A549 (cell line): ENCODE measurements at regions not wholly inside any gene's neighbourhood (a gene's known extent, or its start where the extent isn't known, plus 50 kb on each side); places are given as distances from the start of the nearest gene placed in this dataset.

ENCODE experiments used
- ATAC-seq, 2 experiments: fragments of 200-7000 bp in 1 of 2; fragments of >200 bp in 1 of 2; cut with Nextera tagmentation in 1 of 2; cut with Tn5 transposase in 1 of 2; 3 replicates each; pipeline versions ENCODE4 v1.8.0 to v1.9.1; 2018 to 2020; ENCODE audit warnings: mild to moderate bottlenecking in 1 of 2, moderate library complexity in 1 of 2
- CTCF ChIA-PET: fragments of 300-600 bp; sonication (Branson Sonifier 250); formaldehyde crosslinking; extraction: SDS; loops from one replicate; lab custom pipeline; 2021; ENCODE audit warnings: antibody characterized with exemption, inconsistent platforms; lab: Yijun Ruan, JAX
- POLR2A ChIA-PET: fragments of 350-600 bp; formaldehyde crosslinking; extraction: SDS; loops from one replicate; lab custom pipeline; 2021; ENCODE audit warnings: antibody characterized with exemption, inconsistent platforms; lab: Yijun Ruan, JAX
- DNase-seq, 2 experiments: peaks; one replicate each; pipeline versions ENCODE4 v3.0.0 to v3.0.0-alpha.2; 2011 to 2016; ENCODE audit warnings: low read depth in 1 of 2, low spot score in 1 of 2
- FAIRE-seq: peaks from 2 replicates; lab custom pipeline; 2011; peaks lifted over from hg19 to GRCh38; lab: Jason Lieb, UNC
- H3K27ac ChIP-seq, 2 experiments: fragments of >200 bp; sonication (Bioruptor Twin); formaldehyde crosslinking; 3 replicates each; pipeline ENCODE4 v1.5.1; 2016 to 2017
- H3K4me1 ChIP-seq: fragments of >200 bp; sonication (Bioruptor Twin); formaldehyde crosslinking; 3 replicates; pipeline ENCODE4 v1.6.1; 2016
- H3K4me2 ChIP-seq: fragments of >200 bp; sonication (Bioruptor Twin); formaldehyde crosslinking; 3 replicates; pipeline ENCODE4 v1.6.1; 2016
- H3K4me3 ChIP-seq: fragments of >200 bp; sonication (Bioruptor Twin); formaldehyde crosslinking; 3 replicates; pipeline ENCODE4 v1.5.1; 2016
- H3K9me3 ChIP-seq: fragments of >200 bp; sonication (Bioruptor Twin); formaldehyde crosslinking; 3 replicates; pipeline ENCODE4 v1.6.1; 2016
- CBX2 ChIP-seq: fragments of 200-600 bp; sonication (generic); IDR thresholded peaks from 2 replicates; pipeline ENCODE4 v1.6.1; 2016; ENCODE audit warnings: low read depth, mild to moderate bottlenecking, borderline replicate concordance
- CBX8 ChIP-seq: fragments of 200-600 bp; sonication (generic); IDR thresholded peaks from 2 replicates; pipeline ENCODE4 v1.6.1; 2016
- ELK1 ChIP-seq: fragments of 150-350 bp; IDR thresholded peaks from 2 replicates; pipeline ENCODE4 v1.6.1; 2014; ENCODE audit warnings: low read depth, mild to moderate bottlenecking, low read length
- ESRRA ChIP-seq: fragments of 150-350 bp; IDR thresholded peaks from 2 replicates; pipeline ENCODE4 v1.6.1; 2014; ENCODE audit warnings: mild to moderate bottlenecking, low read length, borderline replicate concordance
- FOSL2 ChIP-seq, 2 experiments: fragments of 450-650 bp in 1 of 2; fragments of >200 bp in 1 of 2; sonication (Bioruptor Twin) in 1 of 2; formaldehyde crosslinking; IDR thresholded peaks; 2 replicates each; pipeline versions ENCODE4 v1.5.0 to v1.6.1; 2016 to 2020; ENCODE audit warnings: mild to moderate bottlenecking in 1 of 2, moderate library complexity in 1 of 2
- FOXS1 ChIP-seq: fragments of 250-450 bp; sonication (Bioruptor Pico); IDR thresholded peaks from 2 replicates; pipeline ENCODE4 v1.5.0; 2020; ENCODE audit warnings: mild to moderate bottlenecking, moderate library complexity
- GATA3 ChIP-seq: IDR thresholded peaks from 2 replicates; pipeline ENCODE4 v1.6.1; 2012; ENCODE audit warnings: borderline replicate concordance
- HDAC2 ChIP-seq: fragments of 200-600 bp; sonication (generic); IDR thresholded peaks from 2 replicates; pipeline ENCODE4 v1.6.1; 2016
- HMGXB4 ChIP-seq: fragments of 250-450 bp; sonication (Bioruptor Pico); IDR thresholded peaks from 2 replicates; pipeline ENCODE4 v1.5.0; 2021; ENCODE audit warnings: mild to moderate bottlenecking, moderate library complexity, borderline replicate concordance
- HOXB5 ChIP-seq: fragments of 250-450 bp; sonication (Bioruptor Pico); IDR thresholded peaks from 2 replicates; pipeline ENCODE4 v1.5.0; 2020; ENCODE audit warnings: mild to moderate bottlenecking, moderate library complexity
- JUNB ChIP-seq: fragments of >200 bp; sonication (Bioruptor Twin); formaldehyde crosslinking; IDR thresholded peaks from 2 replicates; pipeline ENCODE4 v1.6.1; 2016
- KDM1A ChIP-seq: fragments of 200-600 bp; sonication (generic); IDR thresholded peaks from 2 replicates; pipeline ENCODE4 v1.6.1; 2016; ENCODE audit warnings: low read depth, mild to moderate bottlenecking
- MAFK ChIP-seq: fragments of 450-650 bp; IDR thresholded peaks from 2 replicates; pipeline ENCODE4 v1.6.1; 2014; ENCODE audit not compliant: partially characterized antibody
- MAX ChIP-seq: IDR thresholded peaks from 2 replicates; pipeline ENCODE4 v1.6.1; 2012
- NR3C1 ChIP-seq: fragments of >200 bp; sonication (Bioruptor Twin); formaldehyde crosslinking; IDR thresholded peaks from 3 replicates; pipeline ENCODE4 v1.6.1; 2017
- PBX3 ChIP-seq: IDR thresholded peaks from 2 replicates; pipeline ENCODE4 v1.6.1; 2012
- RAD21 ChIP-seq, 2 experiments: fragments of >200 bp in 1 of 2; sonication (Bioruptor Twin) in 1 of 2; formaldehyde crosslinking in 1 of 2; IDR thresholded peaks in 1 of 2; conservative IDR thresholded peaks in 1 of 2; 2 replicates in 1 of 2; 3 replicates in 1 of 2; pipeline ENCODE4 v1.6.1; 2012 to 2018; ENCODE audit warnings: inconsistent platforms in 1 of 2
- RARB ChIP-seq: fragments of 250-450 bp; sonication (Bioruptor Pico); IDR thresholded peaks from 2 replicates; pipeline ENCODE4 v1.8.0; 2021; ENCODE audit warnings: mild to moderate bottlenecking, moderate library complexity
- RCOR1 ChIP-seq: fragments of 150-350 bp; IDR thresholded peaks from 2 replicates; pipeline ENCODE4 v1.6.1; 2014; ENCODE audit warnings: antibody characterized with exemption, low read length, low read depth
- REST ChIP-seq: fragments of 200-600 bp; sonication (generic); IDR thresholded peaks from 2 replicates; pipeline ENCODE4 v1.6.1; 2016; ENCODE audit warnings: antibody characterized with exemption, mild to moderate bottlenecking, moderate library complexity
- RFX5 ChIP-seq: fragments of 450-650 bp; IDR thresholded peaks from 2 replicates; pipeline ENCODE4 v1.7.1; 2014; ENCODE audit warnings: antibody characterized with exemption, mild to moderate bottlenecking, moderate library complexity
- RNF2 ChIP-seq: fragments of 200-600 bp; sonication (generic); IDR thresholded peaks from 2 replicates; pipeline ENCODE4 v1.6.1; 2016; ENCODE audit warnings: low read depth, mild to moderate bottlenecking, antibody characterized with exemption, moderate library complexity, borderline replicate concordance
- SMC3 ChIP-seq: fragments of >200 bp; sonication (Bioruptor Twin); formaldehyde crosslinking; IDR thresholded peaks from 3 replicates; pipeline ENCODE4 v1.6.1; 2018; ENCODE audit warnings: inconsistent platforms
- TFCP2L1 ChIP-seq: fragments of 250-450 bp; sonication (Bioruptor Pico); IDR thresholded peaks from 2 replicates; pipeline ENCODE4 v1.5.0; 2021; ENCODE audit warnings: mild to moderate bottlenecking
- TP53 ChIP-seq: fragments of 250-450 bp; sonication (Bioruptor Pico); IDR thresholded peaks from 2 replicates; pipeline ENCODE4 v1.5.0; 2021; ENCODE audit warnings: mild to moderate bottlenecking, moderate library complexity
- ZC3H11A ChIP-seq: fragments of 450-650 bp; IDR thresholded peaks from 2 replicates; pipeline ENCODE4 v1.6.1; 2014; ENCODE audit warnings: antibody characterized with exemption, mild to moderate bottlenecking
- ZNF302 ChIP-seq: fragments of 250-450 bp; sonication (Bioruptor Pico); IDR thresholded peaks from 2 replicates; pipeline ENCODE4 v1.9.0; 2021; ENCODE audit warnings: inconsistent platforms, mild to moderate bottlenecking, moderate library complexity
- WGBS: methylation state at CpG from one replicate; pipeline ENCODE4 v1.1.6; 2017; ENCODE audit errors: missing lambda C conversion rate; 5-methylcytosine and 5-hydroxymethylcytosine counted together

GRCh38 chr12:68498736-68499135 is 112.0 kb upstream of the RAP1B start:
- 50% methylated on average over 4 of the region's 4 CpGs for WGBS
- no peak for DNase-seq
- TF ChIP-seq RARB (CRISPR knock-in tag) (no peak), FOXS1 (CRISPR knock-in tag) (no peak), MAFK (no peak), SMC3 (no peak), KDM1A (no peak), HDAC2 (no peak), HMGXB4 (no peak), REST (no peak), ELK1 (no peak), TFCP2L1 (CRISPR knock-in tag) (no peak), JUNB (no peak), GATA3 (no peak), ZNF302 (CRISPR knock-in tag) (no peak), NR3C1 (no peak), RAD21 (conservative IDR thresholded peaks at IDR 0.05 in 1 of 2, IDR thresholded peaks at IDR 0.05 in 1 of 2) (no peak), RCOR1 (no peak), CBX2 (no peak), MAX (no peak), ZC3H11A (no peak), PBX3 (no peak)
- TF ChIP-seq, all 56 proteins: peak for 0
- ATAC-seq: peak in 1 of 2 experiments; percentile 60; a peak in 3 of 6 replicates
- Histone ChIP-seq H3K4me3 (no peak overlapping the region), H3K4me2 (no peak overlapping the region), H3K9me3 (no peaks in the 10 kb centered on the region), H3K27ac (no peak overlapping the region), H3K4me1 (0 out of 3 replicates have a peak, but pooled peaks cover 2% of the 10 kb centered on the region)
- FAIRE-seq: no peak
- ChIA-PET CTCF (no interaction called here), POLR2A (no interaction called here)

GRCh38 chr12:68499616-68500015 is 111.1 kb upstream of the RAP1B start:
- TF ChIP-seq JUNB: no peak
- no peak for TF ChIP-seq TP53 (CRISPR knock-in tag)
- TF ChIP-seq RCOR1: no peak
- TF ChIP-seq HOXB5: no peak
- no peak for TF ChIP-seq CBX8
- no peak for TF ChIP-seq RAD21 (conservative IDR thresholded peaks at IDR 0.05 in 1 of 2, IDR thresholded peaks at IDR 0.05 in 1 of 2)
- TF ChIP-seq REST: no peak
- TF ChIP-seq ESRRA: no peak
- no peak for TF ChIP-seq RFX5
- no peak for TF ChIP-seq FOSL2 (IDR thresholded peaks at IDR 0.05)
- no peak for TF ChIP-seq FOSL2 (CRISPR knock-in tag; IDR thresholded peaks at IDR 0.05)
- no peak for TF ChIP-seq RNF2
- Histone ChIP-seq H3K9me3 (no peaks in the 10 kb centered on the region), H3K4me3 (no peak overlapping the region), H3K4me1 (0 out of 3 replicates have a peak, but pooled peaks cover 2% of the 10 kb centered on the region), H3K4me2 (no peak overlapping the region), H3K27ac (no peak overlapping the region)
- FAIRE-seq (no peak), DNase-seq (no peak), ATAC-seq (no peak)
- ChIA-PET CTCF (interaction anchor here (1.9 kb wide), 1 partner anchor 11 kb away, joined by 6 read pairs; no protein-coding TSS in a partner anchor), POLR2A (no interaction called here)
- 30% methylated on average over 1 of the region's 1 CpG for WGBS
